Lower lobe of right lung (tissue), 2 donors: ENCODE measurements at regions not wholly inside any gene's neighbourhood (a gene's known extent, or its start where the extent isn't known, plus 50 kb on each side); places are given as distances from the start of the nearest gene placed in this dataset.

Source experiments
- ATAC-seq, 2 donors: fragments of 200-7000 bp; cut with Tn5 transposase; one replicate each; pipeline ENCODE4 v1.9.1; 2020 to 2022; ENCODE audit warnings: mild to moderate bottlenecking in 2 of 2, moderate library complexity in 2 of 2
- DNase-seq: peaks from one replicate; pipeline ENCODE4 v3.0.0-alpha.2; 2020
- H3K27ac ChIP-seq: fragments of 200-600 bp; one replicate; pipeline ENCODE4 v1.8.0; 2022
- H3K27me3 ChIP-seq: fragments of 200-600 bp; one replicate; pipeline ENCODE4 v1.8.0; 2022; ENCODE audit warnings: low read depth
- H3K36me3 ChIP-seq: fragments of 200-600 bp; one replicate; pipeline ENCODE4 v1.8.0; 2022; ENCODE audit warnings: mild to moderate bottlenecking
- H3K4me1 ChIP-seq: fragments of 200-600 bp; one replicate; pipeline ENCODE4 v1.8.0; 2022
- H3K4me3 ChIP-seq: fragments of 200-600 bp; one replicate; pipeline ENCODE4 v1.8.0; 2022; ENCODE audit warnings: mild to moderate bottlenecking
- H3K9me3 ChIP-seq: fragments of 200-600 bp; one replicate; pipeline ENCODE4 v1.8.0; 2022
- intact Hi-C: fragments of 100-400 bp; cut with DNase I; formaldehyde crosslinking; loops from one replicate; pipeline ENCODE4 v1.11.0; 2022
- TF ChIP-seq, protein P1 (sequence below): fragments of 200-600 bp; IDR thresholded peaks from one replicate; pipeline ENCODE4 v1.8.0; 2022; ENCODE audit warnings: antibody characterized with exemption, mild to moderate bottlenecking
- donor health status: DM: no; HTN: yes; CAD: no; lungs with severe emphysema.

DNA sequence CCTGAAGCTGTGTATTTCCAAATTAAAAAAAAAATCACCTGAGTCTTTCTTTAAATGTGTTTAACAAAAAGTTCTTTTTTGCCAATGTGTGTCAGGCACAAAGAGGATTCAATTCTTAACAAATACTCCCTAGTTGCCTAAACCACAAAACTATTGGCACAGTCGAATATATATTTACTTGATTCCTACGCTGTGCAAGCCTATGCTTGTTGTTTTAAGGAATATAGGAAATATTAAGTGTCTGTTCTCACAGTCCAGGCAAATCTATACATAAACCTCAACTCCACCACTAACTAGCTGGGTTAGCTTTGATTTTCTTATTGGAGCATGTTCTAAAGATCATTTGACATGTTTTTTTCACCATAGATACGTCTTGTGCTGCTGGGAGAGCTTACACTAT is 571.0 kb downstream of the PYDC2 start:
- no peak for DNase-seq
- TF ChIP-seq, protein P1, sequence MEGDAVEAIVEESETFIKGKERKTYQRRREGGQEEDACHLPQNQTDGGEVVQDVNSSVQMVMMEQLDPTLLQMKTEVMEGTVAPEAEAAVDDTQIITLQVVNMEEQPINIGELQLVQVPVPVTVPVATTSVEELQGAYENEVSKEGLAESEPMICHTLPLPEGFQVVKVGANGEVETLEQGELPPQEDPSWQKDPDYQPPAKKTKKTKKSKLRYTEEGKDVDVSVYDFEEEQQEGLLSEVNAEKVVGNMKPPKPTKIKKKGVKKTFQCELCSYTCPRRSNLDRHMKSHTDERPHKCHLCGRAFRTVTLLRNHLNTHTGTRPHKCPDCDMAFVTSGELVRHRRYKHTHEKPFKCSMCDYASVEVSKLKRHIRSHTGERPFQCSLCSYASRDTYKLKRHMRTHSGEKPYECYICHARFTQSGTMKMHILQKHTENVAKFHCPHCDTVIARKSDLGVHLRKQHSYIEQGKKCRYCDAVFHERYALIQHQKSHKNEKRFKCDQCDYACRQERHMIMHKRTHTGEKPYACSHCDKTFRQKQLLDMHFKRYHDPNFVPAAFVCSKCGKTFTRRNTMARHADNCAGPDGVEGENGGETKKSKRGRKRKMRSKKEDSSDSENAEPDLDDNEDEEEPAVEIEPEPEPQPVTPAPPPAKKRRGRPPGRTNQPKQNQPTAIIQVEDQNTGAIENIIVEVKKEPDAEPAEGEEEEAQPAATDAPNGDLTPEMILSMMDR, result no peak
- no peaks in the 10 kb centered on the region for H3K27me3 ChIP-seq
- no peak for ATAC-seq
- H3K9me3 ChIP-seq, result no peaks in the 10 kb centered on the region
- no peak overlapping the region for H3K4me3 ChIP-seq
- no peaks in the 10 kb centered on the region for H3K4me1 ChIP-seq
- H3K36me3 ChIP-seq, result no peaks in the 10 kb centered on the region
- intact Hi-C loops, result no loop called here
- H3K27ac ChIP-seq, result no peak overlapping the region

DNA sequence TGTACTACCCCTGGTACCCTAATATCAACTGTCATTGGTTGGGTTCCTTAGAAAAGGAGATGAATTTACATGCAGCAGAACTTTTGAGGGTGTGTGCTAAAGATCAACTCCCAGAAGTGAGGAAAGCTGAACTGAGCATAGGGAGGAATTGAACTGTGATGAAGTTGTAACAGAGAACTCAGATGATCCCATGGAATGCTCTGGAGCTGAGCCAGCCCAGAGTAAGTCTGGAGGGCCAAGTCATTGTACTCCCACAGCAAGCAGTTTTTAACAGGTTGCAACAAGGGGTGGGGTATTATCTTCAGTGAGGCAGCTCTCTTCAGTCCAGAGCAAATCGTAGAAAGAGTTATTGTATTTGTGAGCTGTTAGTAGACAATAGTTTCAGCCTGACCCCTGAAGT is 572.3 kb downstream of the PYDC2 start:
- Histone ChIP-seq H3K27me3 (no peaks in the 10 kb centered on the region), H3K9me3 (no peaks in the 10 kb centered on the region), H3K27ac (no peak overlapping the region), H3K4me1 (no peaks in the 10 kb centered on the region), H3K4me3 (no peak overlapping the region), H3K36me3 (no peaks in the 10 kb centered on the region)
- intact Hi-C loops, result no loop called here
- no peak for ATAC-seq
- TF ChIP-seq, protein P1, result no peak
- no peak for DNase-seq

DNA sequence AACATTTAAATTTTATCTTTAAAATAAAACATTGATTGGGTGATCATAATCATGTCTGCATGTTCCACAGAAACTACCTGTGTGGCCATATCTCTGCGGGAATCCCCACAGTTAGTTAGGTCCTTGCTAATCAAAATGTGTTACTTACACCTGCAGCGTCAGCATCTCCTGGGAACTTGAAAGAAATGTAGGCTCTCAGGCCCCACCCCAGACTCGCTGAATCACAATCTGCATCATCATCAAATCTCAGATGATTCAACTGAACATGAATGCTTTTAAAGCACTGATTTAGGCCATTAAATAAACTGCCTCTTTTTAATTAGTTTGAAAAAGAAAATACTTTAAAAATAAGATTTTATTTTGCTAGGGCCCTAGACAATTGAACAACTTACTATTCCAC is 577.8 kb downstream of the PYDC2 start:
- Histone ChIP-seq H3K4me3 (no peak overlapping the region), H3K4me1 (no peaks in the 10 kb centered on the region), H3K27ac (no peak overlapping the region), H3K9me3 (no peaks in the 10 kb centered on the region), H3K36me3 (no peaks in the 10 kb centered on the region), H3K27me3 (no peaks in the 10 kb centered on the region)
- no peak for DNase-seq
- TF ChIP-seq, protein P1, result no peak
- intact Hi-C loops, result no loop called here
- no peak for ATAC-seq

DNA sequence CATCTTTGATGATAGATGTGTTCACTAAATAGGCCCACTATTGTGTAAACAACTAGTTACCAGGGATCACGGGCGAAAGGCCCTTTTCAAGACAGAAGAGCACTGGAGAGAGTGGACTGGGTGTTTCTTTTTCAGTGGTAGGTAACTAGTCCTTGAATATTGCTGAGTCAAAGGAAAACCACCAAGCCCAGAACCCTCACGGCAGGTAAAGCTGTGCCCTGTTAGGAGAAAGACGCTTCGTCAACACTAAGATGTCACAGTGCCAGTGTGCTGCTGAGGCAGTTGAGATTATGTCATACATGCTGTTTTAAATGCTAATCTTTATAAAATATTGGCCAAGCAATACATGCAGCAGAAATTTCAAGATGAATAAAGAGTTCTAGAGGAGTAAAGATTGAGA is 578.6 kb downstream of the PYDC2 start:
- TF ChIP-seq, protein P1, result no peak
- no peak for ATAC-seq
- no peaks in the 10 kb centered on the region for H3K36me3 ChIP-seq
- H3K27me3 ChIP-seq, result no peaks in the 10 kb centered on the region
- no peak overlapping the region for H3K4me3 ChIP-seq
- no peaks in the 10 kb centered on the region for H3K9me3 ChIP-seq
- DNase-seq, result no peak
- intact Hi-C loops, result no loop called here
- H3K4me1 ChIP-seq, result no peaks in the 10 kb centered on the region
- no peak overlapping the region for H3K27ac ChIP-seq

DNA sequence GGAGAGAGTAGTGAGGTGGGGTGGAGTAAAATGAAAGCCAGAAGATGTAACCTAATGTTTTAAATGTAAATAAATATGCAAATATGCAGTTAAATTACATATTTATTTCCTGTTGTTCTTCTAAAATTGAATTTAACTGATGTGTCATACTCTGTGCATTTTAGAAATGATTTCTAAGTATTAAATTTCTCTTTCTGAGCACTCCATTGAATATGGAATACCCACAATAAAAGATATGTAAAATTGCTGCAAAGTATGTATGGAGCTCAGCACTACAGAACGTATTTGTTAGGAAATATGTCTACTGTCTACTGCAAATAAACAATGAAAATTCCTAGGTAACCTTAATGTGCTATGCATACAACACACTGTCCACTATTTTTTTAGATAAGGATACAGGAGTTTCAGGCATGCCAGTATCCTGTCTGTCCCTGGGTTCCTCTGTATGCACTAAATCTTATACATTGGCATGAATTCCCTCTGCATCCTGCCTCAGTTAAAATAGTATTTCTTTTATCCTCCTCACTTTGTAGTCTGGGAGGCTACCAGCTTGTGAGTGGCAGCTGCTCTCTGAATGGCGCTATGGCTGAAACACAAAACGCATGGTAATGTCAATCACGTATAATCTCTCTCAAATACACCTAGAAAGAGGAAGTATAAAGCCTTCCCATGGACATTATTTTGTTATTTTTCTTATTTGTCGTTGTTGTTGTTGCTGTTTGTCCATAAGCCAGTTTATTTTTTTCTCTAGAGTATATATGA is 579.5 kb downstream of the PYDC2 start:
- Histone ChIP-seq H3K27ac (no peak overlapping the region), H3K36me3 (no peaks in the 10 kb centered on the region), H3K9me3 (no peaks in the 10 kb centered on the region), H3K27me3 (no peaks in the 10 kb centered on the region), H3K4me1 (no peaks in the 10 kb centered on the region), H3K4me3 (no peak overlapping the region)
- intact Hi-C loops, result no loop called here
- no peak for ATAC-seq
- no peak for DNase-seq
- TF ChIP-seq, protein P1, result no peak
